GM03348 (cell line): ENCODE measurements at regions not wholly inside any gene's neighbourhood (a gene's known extent, or its start where the extent isn't known, plus 50 kb on each side); places are given as distances from the start of the nearest gene placed in this dataset.
"Not testable (repeated sequence)": the region's sequence is repeated elsewhere in the genome, so short reads cannot be mapped to it uniquely, and the experiment has no call there.

ENCODE experiments used
- DNase-seq: peaks from one replicate; pipeline ENCODE4 v3.0.0; 2012; ENCODE audit warnings: low spot score

DNA sequence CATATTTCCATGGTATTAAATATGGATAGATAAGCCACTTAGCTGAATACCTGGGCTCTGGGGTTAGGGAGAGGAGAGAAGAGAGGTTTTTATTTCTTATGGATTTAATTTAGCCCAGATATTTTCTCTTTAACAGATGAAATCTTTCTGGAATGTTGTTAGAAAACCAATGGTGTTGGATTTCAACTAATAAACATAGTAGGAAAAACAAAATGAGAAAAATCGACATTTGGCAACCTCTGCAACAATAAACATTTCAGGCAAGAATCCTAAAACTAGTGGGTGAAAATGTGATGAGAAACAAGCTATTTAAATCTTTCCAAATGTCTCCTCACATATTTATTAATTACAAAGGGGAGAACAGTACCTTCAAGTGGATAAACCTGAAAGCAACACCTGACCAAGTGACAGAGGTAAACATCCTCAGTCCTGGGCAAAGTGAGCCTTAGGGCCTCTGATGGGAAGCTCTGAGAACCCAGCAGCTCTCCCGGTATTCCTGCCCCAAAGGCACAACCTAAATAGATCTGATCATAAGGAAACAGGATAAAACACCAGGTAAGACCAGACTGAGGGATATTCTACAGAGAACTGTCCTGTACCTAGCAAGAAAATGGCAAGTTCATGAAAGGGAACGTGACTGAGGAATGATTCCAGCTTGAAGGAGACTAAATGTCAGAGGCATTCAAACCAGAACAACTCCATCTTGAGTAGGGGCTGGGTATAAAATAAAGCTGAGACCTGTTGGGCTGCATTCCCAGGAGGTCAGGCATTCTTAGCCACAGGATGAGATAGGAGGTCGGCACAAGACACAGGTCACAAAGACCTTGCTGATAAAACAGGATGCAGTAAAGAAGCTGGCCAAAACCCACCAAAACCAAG lies 163.7 kb downstream of the ESM1 start:
- no peak for DNase-seq

DNA sequence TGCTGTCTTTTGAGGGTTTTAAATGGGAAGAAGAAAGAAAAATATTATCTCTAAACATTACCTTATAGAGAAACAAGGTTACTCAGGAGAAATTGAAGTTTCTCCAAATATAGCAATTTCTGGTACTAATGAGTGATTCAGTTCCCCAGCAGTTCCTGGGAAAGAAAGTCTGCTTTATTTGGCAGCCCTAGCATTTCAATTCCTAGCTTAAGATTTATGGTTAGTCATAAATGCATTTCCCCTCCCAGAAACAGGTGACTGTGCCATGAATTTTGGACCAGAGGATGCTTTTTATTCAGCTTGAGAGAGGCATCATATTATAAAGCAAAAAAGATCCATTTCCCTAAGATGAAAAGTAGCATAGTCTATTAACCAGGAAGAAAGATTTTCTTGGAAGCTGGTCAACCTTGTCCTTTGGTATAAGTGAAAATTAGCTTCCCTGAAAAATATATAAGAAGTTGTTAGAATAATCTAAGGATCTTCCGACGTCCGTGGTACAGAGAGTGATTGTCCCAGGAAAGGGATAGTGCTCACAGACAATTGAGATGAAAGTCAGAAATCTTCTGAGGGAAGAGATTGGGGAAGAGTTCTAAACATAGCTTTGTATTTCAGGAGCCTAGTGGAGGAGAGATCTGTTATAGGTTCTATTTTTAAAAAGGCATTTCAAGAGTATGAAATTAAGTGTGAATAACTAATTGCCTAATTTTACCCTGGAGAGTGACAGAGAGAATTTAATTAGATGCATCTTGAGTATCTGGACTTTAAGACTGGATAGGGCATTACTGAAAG lies 164.9 kb downstream of the ESM1 start:
- DNase-seq = peak; percentile 34

DNA sequence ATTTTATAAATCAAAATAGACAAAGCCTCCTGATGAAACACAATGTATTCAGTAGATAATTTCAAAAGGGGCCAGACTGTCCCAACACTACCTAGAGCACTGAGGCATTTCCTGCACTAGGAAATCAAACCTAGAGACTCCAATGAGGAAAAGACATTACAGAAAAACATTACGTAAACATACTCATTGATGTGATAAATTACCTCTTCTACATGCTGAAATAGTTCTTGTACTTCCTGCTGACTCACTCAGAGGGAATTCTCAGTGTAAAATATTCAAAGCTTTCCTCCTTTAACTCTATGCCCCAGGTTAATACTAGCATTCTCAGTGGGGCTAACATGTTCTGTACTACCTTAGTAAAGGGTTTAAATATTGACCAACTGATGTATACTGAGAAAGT lies 178.0 kb downstream of the ESM1 start:
- peak; percentile 74 for DNase-seq

DNA sequence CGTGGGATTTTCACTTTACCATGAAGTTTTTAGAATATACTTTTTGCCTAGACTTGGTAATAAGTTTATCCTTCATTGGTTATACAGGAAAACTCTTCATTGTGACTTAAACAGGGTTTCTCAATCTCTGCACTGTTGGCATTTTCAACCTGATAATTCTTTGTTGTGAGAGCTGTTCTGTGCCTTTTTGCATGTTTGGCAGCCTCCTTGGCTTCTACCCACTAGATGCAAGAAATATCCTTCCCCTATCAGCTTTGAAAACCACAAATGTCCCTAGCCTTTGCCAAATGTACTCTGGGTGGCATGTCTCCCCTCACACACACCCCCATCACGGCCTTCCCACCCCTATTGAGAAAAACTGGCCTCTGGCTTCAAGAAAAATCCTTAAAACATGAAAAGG lies 180.9 kb downstream of the ESM1 start:
- DNase-seq = no peak

DNA sequence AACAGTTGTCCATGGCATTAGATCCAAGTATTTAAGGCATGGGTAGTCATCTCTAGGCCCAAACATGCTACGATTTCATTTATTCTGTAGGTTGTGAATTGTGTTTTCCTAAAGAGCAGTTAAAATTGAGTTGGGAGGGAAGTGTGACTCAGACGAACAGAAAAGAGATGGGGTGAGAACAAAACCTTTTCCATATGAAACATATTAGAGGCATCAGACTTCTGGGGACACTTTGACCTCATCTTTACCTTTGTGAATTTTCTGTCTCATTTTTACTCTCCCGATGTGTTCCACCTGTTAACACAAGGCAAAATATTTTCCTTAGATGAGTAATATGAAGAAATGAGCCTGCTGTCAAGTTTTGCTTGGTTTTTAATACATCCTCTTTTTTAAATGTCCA lies 181.3 kb downstream of the ESM1 start:
- no peak for DNase-seq

DNA sequence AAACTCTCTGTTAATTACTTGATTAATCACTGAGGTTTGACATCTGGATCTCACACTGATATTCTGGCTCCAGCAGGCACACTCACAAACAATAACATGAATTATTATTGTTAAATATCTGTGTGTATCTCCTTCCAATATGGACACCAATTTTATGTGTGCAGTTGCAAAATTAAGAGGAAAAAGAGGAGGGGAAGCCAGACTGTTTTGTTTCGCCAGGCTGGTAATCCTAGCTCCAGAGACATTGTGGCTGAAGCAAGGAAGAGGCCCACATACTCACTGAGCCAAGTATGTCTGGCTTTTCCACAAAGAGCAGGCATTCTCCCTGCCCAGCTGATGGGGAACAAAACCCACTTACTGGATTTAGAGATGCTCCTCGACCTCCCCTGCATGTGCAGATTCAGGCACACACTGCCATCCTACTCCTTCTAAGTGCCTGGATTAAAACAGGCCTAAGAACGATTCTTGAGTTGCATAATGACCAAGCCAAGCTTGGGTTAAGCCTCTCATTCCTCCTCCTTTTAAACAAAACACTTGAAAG lies 181.9 kb downstream of the ESM1 start:
- DNase-seq = peak; percentile 40

DNA sequence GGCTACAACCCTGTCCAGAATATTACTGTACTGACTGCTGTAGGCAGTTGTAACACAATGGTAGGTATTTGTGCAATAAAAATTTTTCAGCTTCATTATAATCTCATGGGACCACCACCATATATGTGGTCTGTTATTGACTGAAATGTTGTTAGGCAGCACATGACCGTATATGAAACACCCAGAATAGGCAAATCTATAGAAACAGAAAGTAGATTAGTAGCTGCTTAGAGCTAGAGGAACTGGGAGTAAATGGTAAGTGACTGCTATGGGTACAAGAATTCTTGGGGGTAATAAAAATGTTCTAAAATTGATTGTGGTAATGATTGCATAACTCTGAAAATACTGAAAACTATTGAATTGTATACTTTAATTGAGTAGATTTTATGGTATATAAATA lies 185.7 kb downstream of the ESM1 start:
- DNase-seq = no peak

DNA sequence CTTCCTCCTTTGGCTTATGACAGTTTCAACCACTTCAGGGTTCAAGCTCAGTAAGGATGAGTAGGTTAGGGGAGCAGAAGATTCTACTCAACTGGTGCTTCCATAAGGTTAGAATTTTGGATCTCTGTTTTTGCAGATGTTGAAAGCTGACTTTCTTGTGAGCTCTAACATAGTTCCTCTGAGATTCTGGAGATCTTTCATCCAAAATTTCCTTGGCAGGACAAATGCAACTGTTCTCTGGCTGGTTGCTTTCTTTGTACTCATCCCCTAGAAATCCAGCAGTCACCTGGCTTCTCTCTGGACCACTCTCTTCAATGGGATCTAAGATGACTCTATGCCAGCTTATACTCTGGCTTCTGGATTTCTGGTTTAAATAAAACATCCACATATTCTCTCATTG lies 189.6 kb downstream of the ESM1 start:
- DNase-seq = no peak

DNA sequence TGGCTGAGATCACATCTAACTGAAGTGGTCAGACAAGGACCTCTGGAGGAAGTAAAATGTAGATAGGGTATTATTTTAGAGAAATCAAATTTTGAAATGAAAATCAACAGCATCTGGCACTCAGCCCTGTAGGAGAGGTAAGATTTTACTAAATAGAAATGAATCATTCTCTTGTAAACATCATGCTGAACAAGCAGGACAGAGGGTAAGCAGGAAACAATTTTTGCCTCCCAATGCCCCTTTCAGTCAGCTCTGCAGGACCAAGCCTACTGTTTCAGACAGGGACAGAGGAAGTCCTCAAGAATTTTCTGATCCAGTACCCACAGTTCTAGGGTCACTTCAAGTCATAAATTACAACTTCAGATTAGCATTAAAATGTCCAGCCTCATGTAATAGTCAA lies 190.1 kb downstream of the ESM1 start:
- DNase-seq = no peak

DNA sequence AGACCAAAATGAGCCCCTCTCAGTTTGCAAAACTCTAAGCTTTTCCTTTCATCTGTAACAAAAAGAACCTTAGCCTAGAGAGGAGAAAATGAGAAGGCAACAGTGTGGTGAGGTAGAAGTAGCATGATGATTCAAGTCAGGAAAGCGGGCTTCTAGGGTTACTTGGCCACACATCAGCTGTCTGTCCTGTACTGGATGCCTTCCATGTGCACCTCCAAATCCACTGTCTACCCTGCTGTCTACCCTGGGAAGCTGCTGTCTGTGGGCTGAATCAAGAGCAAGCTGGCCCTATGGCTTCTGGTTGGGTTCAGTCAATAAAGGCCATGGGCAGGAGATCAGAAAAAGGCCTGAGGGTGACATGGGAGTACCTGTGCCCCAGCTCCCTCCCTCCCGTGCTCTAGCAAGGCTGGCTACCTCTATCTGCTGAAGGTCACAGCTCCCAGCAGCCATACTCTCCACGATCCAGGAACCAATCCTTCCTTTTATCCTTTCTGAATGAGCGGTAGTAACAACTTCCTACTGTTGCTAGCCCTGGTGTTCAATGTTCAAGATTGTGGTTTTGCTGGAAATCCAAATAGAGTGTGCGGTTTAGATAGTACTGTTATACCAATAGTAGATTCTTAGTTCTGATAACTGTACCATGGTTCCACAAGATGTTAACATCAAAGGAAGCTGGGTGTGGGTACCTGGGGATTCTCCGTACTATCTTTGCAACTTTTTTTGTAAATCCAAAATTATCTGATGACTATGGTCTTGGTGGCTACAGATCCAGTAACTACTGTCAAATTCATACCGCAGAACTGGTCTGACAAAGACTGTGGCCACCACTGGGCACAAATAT lies 191.0 kb downstream of the ESM1 start:
- DNase-seq = no peak

DNA sequence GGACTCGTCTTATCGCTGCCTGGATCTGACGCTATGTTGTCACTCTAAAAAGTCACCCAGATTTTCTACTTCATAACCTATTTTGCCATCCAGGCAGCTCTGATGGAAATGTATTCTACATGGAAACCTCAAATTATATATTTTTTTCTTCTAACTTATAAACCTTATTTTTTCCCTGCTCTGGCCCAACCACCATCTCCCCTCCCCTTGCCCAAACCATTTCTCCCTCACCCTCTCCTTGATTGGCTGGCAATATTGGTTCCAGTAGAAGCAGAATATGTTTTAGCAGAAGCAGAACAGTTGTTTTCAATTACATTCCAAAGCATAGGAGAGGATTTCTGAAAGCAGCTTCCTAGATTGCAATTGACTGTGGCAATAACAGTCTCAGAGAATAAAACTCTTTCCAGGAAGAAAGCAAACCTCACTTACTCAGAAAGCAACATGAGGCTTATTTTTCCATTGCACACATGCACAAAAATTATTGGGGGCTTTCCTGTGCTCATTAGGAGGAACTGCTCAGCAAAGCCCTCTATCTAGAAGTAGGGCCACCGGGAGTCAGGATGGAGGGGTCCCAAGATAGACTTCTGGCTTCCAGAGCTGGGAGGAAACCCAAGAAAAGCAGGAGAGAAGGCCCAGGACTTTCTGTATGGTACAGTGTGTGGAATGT lies 191.8 kb downstream of the ESM1 start:
- DNase-seq = peak; percentile 57

DNA sequence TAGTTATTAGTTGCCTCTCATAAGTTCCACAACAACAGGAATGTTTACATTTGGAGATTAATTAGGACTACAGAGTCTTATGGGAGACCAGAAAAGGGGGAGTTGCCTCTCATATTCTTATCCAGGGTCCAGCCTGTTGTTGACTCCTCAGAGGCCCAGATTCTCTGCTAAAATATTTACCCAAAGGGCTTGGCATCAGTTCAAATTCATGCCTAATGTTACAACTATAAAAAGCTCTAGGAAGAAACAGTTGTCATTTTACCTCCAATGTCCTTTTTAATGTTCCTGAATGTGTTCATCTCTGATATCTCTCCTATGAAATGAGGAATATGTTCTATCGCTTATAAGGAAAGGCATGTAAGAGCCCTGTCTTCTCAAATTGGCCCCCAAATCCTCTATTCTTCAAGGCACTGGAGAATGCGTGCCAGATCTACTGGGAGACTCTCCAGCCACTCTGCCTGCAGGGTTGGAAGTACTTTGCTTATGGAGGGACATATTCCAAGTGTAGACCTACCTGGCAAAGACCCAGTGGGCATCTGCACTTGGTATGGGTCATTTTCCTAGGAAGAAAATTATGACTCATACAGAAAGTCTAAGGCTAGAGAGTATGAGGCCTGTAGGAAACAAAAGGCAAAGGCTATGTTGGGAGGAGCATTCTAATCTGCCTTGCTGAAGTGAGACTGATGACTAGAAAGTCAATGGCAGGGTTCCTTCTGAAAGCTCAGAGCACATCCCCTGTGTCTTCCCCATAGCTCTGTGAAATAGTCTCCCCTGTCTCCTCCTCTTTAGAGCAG lies 192.6 kb downstream of the ESM1 start:
- peak; percentile 8 for DNase-seq

DNA sequence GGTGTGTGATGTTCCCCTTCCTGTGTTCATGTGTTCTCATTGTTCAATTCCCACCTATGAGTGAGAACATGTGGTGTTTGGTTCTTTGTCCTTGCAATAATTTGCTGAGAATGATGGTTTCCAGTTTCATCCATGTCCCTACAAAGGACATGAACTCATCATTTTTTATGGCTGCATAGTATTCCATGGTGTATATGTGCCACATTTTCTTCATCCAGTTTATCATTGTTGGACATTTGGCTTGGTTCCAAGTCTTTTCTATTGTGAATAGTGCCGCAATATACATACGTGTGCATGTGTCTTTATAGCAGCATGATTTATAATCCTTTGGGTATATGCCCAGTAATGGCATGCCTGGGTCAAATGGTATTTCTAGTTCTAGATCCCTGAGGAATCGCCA lies 197.5 kb downstream of the ESM1 start:
- not testable (repeated sequence) for DNase-seq

DNA sequence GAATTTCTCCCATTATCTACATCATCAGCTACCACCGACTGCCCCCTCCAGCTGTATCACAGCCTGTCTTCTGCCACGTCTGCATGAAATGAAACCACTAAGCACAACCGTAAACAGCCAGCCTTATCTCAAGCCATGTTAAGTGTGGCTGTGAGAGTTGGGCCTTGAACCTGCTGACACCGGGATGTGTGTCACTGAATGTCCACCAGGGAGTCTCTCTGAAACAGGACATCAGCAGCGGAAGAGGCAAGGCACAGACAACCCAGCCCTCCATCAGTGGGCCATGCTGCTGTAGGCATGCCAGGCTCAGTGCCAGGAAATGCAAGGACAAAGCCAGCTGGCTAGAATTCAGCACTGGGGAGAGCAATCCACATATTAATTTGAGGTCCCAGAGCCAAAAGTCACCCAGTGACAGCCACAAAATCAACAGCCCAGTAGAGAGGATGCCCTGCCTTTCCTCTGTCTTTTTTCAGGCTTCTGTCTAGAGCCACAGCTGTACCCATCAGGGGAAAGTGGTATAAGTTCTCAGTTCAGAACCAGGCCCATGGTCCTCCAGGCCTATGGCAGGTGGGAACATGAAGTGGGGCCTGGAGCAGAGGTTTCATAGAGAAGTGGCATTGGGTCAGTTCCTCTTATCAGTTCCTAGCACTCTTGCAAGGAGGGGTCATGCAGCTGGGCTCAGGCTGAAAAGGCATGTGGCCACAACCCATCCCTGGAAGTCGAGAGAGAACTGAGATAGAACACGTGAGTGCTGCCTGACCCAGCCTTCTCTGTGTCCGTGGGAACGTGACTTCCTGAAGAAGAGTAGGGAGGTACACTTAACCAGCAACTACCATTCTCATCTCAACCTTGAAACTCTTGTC lies 199.4 kb downstream of the ESM1 start:
- DNase-seq = peak; percentile 14

DNA sequence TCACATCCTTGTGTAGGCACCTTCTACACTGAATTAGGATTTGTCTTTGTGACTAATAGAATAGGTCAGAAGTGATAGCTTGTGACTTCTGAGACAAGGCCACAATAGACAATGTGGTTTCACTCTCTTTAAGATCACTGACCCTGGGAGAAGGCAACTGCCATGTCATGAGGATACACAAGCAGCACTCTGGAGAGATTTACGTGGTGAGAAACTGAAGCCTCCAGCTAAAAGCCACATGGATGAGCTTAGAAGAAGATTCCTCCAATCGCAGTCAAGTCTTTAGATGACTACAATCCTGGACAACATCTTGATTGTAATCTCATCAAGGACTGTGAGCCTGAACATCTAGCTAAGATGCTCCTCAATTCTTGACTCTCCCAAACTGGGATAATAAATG lies 206.6 kb downstream of the ESM1 start:
- DNase-seq = no peak

DNA sequence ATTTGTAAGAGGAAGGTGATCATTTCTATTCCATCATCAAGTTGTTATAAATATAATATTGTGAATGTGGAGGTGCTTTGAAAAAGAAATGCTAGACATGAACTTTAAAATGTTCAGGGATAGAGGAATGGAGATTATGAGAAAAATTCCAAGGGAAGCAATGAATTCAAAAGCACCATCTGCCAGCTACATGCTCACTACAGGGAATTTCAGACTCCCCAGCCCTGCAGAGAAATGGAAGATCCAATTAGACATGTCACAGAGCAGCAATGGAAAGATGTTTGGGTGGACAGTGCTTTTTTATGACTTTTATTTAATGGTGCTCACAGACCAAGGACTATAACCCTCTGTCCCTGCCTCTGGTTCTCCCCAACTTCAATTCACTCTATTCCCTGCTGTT lies 209.7 kb downstream of the ESM1 start:
- no peak for DNase-seq

DNA sequence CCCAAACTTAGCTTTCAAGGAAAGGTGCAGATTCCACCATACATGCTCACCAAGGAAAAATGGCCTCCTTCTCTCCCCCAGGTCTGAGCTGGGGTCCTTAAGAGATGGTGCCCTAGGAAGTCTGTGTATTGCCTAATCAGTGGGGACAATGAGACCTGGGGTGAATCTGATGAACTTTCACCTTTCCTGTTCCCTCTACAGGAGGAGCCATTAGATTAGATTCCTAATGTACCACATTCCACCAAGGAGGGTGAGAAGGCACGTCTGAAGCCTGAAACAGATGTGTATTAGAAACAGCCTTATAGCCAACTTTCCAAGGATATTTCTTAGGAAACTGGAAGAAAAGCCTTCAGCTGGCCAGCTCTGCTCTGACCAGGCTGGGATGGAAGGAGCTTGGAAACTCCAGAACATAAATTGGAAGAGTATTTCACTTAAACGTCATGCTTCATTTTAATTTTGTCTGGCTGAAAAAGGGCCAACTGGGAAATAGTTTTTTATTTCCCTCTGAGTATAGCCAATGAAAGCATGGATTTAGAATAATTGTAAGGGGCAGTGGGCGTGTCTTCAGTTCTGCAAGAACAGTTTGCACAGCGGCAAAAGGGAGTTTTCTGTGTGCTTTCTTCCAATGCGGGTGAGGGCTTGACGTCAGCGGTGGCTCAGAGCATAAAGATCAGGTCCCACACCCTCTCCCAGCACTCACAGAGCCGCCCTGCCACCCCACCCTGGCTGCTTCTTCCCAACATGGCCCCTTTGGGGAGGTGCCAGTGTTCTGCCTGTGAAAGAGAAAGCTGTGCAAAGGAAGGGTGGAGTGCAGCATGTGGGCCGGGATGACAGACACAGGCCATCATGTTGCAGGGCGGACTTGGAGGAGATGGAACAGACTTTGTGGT lies 210.9 kb downstream of the ESM1 start:
- DNase-seq = peak; percentile 65

DNA sequence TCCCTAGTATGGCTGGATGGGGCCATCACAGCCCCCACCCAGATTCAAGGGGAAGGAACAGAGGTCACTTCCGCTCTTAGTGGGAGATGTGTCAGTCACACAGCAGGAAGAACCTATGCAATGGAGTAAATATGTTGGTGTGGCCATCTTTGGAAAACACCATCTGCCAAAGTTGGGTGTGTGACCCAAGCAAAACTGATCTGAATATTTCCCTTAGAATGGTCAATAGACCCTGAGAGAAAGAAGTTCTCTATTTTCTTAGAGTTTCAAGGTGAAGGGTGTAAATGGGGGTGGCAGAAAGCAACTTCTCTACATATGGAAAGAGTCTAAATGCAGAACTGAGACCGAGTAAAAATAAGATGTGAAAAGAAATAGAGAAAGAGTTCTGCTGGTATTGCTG lies 212.7 kb downstream of the ESM1 start:
- DNase-seq = no peak

DNA sequence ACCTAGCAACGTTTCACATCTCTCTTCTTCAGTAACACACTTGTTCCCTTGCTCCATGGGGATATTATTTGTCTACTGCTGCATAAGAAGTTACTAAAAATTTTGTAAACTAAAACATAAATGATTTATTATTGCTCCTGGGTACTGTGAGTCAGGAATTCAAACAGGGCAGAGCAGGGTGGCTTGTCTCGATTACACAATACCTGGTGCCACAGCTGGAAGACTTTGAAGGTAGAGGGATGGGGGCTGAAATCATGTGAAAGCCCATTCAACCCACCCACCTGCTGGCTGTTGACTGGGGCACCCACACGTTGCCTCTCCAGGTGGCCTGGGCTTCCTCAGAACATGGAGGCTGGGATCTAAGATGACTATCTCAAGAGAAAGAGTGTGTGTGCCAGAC lies 213.2 kb downstream of the ESM1 start:
- DNase-seq = no peak
